Mucosa of descending colon (tissue), 3 donors: ENCODE measurements at regions not wholly inside any gene's neighbourhood (a gene's known extent, or its start where the extent isn't known, plus 50 kb on each side); places are given as distances from the start of the nearest gene placed in this dataset.
"Not testable (repeated sequence)": the region's sequence is repeated elsewhere in the genome, so short reads cannot be mapped to it uniquely, and the experiment has no call there.

ENCODE experiments used
- ATAC-seq: fragments of 200-7000 bp; cut with Tn5 transposase; one replicate; pipeline ENCODE4 v1.9.1; 2020; ENCODE audit warnings: mild to moderate bottlenecking, moderate library complexity
- DNase-seq, 3 donors: peaks; one replicate each; pipeline ENCODE4 v3.0.0-alpha.2; 2020
- H3K36me3 ChIP-seq: fragments of 200-600 bp; one replicate; pipeline ENCODE4 v1.8.0; 2021; ENCODE audit warnings: low read depth, mild to moderate bottlenecking
- H3K4me1 ChIP-seq: fragments of 200-600 bp; one replicate; pipeline ENCODE4 v1.8.0; 2021; ENCODE audit warnings: low read depth, mild to moderate bottlenecking
- H3K4me3 ChIP-seq: fragments of 200-600 bp; one replicate; pipeline ENCODE4 v1.8.0; 2021; ENCODE audit warnings: mild to moderate bottlenecking
- H3K9me3 ChIP-seq: fragments of 200-600 bp; one replicate; pipeline ENCODE4 v1.8.0; 2021; ENCODE audit warnings: mild to moderate bottlenecking
- intact Hi-C, 2 donors: fragments of 100-400 bp; cut with DNase I in 1 of 2; cut with micrococcal nuclease in 1 of 2; formaldehyde crosslinking; loops; one replicate each; pipeline versions ENCODE4 v1.11.0 to v1.11.1; 2022; cut with DNase I, micrococcal nuclease
- TF ChIP-seq, protein P1 (sequence below): fragments of 200-600 bp; IDR thresholded peaks from one replicate; pipeline ENCODE4 v1.8.0; 2022; ENCODE audit warnings: antibody characterized with exemption, mild to moderate bottlenecking
- donor health status: DM: no; HTN: no; CAD: no; lungs with moderate emphysema.
- donor health status: DM: no; HTN: no; CAD: no.
- donor health status: DM: no; HTN: yes; CAD: no.

DNA sequence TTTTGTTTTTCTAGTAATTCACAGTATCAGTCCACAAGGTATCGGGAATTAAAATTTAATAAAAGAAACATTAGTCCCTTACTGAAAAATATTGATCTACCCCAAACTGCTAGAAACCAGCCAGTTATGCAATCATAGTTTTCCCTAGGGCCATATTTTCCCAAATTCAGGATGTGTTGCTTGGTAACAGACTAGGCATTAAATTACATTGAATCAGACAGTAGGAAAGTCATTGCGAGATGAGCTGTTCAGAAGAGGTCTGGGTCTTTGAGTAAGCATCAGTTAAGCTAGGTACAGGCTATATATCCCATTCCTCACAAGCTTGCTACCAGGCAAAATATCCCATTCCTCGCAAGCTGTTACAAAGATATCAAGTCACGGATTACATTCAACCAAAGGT, 123.0 kb upstream of the CCDC150 start:
- Histone ChIP-seq H3K4me3 (no peak overlapping the region), H3K4me1 (no peaks in the 10 kb centered on the region), H3K9me3 (no peaks in the 10 kb centered on the region), H3K36me3 (no peaks in the 10 kb centered on the region)
- ATAC-seq (no peak), DNase-seq (no peak)
- intact Hi-C loops, result no loop called here
- TF ChIP-seq, protein P1, sequence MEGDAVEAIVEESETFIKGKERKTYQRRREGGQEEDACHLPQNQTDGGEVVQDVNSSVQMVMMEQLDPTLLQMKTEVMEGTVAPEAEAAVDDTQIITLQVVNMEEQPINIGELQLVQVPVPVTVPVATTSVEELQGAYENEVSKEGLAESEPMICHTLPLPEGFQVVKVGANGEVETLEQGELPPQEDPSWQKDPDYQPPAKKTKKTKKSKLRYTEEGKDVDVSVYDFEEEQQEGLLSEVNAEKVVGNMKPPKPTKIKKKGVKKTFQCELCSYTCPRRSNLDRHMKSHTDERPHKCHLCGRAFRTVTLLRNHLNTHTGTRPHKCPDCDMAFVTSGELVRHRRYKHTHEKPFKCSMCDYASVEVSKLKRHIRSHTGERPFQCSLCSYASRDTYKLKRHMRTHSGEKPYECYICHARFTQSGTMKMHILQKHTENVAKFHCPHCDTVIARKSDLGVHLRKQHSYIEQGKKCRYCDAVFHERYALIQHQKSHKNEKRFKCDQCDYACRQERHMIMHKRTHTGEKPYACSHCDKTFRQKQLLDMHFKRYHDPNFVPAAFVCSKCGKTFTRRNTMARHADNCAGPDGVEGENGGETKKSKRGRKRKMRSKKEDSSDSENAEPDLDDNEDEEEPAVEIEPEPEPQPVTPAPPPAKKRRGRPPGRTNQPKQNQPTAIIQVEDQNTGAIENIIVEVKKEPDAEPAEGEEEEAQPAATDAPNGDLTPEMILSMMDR, result no peak

DNA sequence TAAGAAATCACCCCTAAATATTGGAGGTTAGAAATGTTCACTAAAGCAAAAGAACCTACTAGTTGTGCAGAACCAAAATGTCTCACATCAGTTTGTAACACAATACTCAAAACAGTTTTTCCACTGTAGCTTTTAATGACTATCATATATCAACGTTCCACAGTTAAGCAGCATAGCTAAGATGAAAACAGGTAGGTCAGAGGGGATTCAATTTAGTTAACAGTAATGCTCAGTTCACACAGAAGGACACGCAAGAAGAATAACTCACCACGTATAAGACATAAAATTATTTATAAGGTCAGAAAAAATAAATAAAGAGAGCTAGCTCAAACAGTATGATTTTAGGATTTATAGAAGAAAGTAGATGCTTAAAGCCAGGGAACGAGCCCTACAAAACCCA, 118.9 kb upstream of the CCDC150 start:
- Histone ChIP-seq H3K4me3 (no peak overlapping the region), H3K9me3 (no peaks in the 10 kb centered on the region), H3K36me3 (no peaks in the 10 kb centered on the region), H3K4me1 (no peaks in the 10 kb centered on the region)
- intact Hi-C loops, result no loop called here
- no peak for ATAC-seq
- DNase-seq, result no peak
- TF ChIP-seq, protein P1, result no peak

DNA sequence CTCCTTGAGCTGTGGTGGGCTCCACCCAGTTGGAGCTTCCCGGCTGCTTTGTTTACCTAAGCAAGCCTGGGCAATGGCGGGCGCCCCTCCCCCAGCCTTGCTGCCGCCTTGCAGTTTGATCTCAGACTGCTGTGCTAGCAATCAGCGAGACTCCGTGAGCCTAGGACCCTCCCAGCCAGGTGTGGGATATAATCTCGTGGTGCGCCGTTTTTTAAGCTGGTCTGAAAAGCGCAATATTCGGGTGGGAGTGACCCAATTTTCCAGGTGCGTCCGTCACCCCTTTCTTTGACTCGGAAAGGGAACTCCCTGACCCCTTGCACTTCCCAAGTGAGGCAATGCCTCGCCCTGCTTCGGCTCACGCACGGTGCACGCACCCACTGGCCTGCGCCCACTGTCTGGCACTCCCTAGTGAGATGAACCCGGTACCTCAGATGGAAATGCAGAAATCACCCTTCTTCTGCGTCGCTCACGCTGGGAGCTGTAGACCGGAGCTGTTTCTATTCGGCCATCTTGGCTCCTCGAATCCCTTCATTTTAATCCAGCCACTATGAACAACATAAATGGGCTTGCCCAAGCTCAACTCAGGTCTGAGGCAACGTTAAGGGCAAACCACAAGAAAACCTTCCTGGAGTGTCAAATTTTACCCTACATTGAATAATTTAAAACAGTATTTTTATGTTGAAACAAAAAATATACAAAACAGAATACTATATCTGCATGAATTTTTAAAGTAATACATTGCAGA, 112.4 kb upstream of the CCDC150 start:
- H3K9me3 ChIP-seq, ATAC-seq, DNase-seq, H3K4me1 ChIP-seq, intact Hi-C loops, H3K4me3 ChIP-seq, H3K36me3 ChIP-seq: not testable (repeated sequence)

DNA sequence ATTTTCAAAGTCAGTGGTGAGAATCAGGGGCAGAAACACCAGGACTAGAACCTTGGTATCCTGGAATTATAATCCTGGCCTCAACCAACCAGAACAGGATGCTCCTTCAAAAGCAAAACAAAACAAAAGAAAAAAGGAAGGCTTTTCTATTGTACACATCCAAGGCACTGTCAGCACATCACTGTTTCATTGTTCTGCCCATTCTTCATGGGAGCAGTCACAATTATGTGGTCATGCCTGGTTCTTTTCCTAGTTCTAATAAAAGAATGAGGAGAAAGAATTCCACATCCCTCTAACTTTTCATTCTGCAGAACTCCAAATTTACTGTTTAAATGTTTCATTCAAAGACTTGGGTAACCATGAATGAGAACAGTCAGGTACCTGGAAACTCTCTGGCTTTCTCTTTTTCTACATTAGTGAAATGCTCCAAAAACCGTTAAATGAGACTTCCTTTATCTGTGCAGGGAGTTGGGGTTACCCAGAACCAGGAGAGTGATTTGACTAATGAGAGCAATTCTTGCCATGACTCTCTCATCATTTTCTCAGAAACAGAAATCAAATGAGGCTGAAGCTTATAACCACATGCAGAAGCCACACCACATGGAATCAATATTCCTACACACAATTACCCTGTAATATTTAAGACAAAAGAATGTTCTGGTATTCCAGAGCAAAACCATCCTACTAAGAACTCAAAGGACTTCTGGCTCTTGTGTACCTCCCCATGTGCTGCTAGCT, 110.9 kb upstream of the CCDC150 start:
- no peaks in the 10 kb centered on the region for H3K9me3 ChIP-seq
- H3K4me1 ChIP-seq, result no peaks in the 10 kb centered on the region
- no peaks in the 10 kb centered on the region for H3K36me3 ChIP-seq
- intact Hi-C loops, result no loop called here
- no peak for DNase-seq
- TF ChIP-seq, protein P1, result no peak
- no peak for ATAC-seq
- H3K4me3 ChIP-seq, result no peak overlapping the region

DNA sequence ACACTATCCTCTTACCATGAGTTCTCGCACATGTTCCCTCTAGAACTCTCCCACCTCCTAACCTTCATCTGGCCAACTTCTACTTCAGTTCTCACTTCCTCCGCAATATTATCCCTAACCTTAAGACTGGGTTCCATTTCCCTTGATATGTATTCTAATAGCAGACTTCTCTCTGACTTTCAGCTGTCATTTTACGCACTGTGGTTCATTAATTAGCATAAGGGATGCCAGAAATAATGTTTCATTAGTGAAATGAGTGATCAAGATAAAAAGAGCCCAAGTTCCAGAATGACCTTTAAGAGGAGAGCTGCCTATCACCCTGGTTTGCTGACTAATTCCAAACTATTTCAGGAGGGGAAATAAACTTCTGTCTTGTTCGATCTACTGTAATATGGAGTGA, 108.6 kb upstream of the CCDC150 start:
- DNase-seq, result no peak
- TF ChIP-seq, protein P1, result no peak
- Histone ChIP-seq H3K9me3 (no peaks in the 10 kb centered on the region), H3K36me3 (no peaks in the 10 kb centered on the region), H3K4me3 (no peak overlapping the region), H3K4me1 (no peaks in the 10 kb centered on the region)
- intact Hi-C loops, result no loop called here
- ATAC-seq, result no peak

DNA sequence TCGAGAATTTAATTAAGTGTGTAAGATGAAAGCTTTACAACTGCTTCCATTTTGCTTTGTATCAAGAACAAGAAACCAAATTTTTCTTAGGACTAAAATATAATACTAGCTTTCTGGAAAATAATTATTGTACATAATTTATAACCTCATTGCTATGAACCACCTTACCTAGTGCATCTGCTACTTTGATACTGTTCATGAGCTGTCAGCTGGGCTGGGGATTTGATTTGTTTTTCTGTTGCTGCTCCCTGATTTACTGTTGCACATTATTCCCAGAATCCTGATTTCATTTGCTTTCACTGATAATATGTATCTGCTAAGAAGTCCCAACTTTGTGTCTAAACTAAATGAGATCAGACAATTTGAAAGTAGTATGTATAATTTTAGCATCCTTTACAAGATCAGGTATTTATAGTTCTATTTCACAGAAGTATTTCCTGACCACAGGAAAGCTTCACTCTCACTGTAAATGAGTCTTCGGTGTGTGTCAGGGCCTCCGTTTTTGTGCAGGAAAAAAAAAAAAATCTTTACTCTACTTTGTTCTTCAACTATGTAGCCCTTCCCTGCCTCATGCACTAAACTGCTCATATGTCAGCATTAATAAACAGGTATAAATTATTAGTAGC, 105.6 kb upstream of the CCDC150 start:
- Histone ChIP-seq H3K9me3 (no peaks in the 10 kb centered on the region), H3K4me1 (no peaks in the 10 kb centered on the region), H3K36me3 (no peaks in the 10 kb centered on the region), H3K4me3 (no peak overlapping the region)
- DNase-seq, result no peak
- ATAC-seq, result no peak
- intact Hi-C loops, result no loop called here
- TF ChIP-seq, protein P1, result no peak
